Endothelial cell (in vitro differentiated cells): ENCODE measurements at regions not wholly inside any gene's neighbourhood (a gene's known extent, or its start where the extent isn't known, plus 50 kb on each side); places are given as distances from the start of the nearest gene placed in this dataset.

Source experiments
- DNase-seq: peaks from one replicate; pipeline ENCODE4 v3.0.0; 2021; ENCODE audit warnings: low spot score
- H3K27ac Mint-ChIP-seq: one replicate; pipeline ENCODE4 v1.8.0; 2021; ENCODE audit warnings: mixed read lengths, inconsistent platforms; ENCODE audit not compliant: unreplicated experiment
- H3K27me3 Mint-ChIP-seq: one replicate; pipeline ENCODE4 v1.8.0; 2021; ENCODE audit warnings: mild to moderate bottlenecking, moderate library complexity, mixed read lengths, inconsistent platforms; ENCODE audit not compliant: unreplicated experiment
- H3K36me3 Mint-ChIP-seq: one replicate; pipeline ENCODE4 v1.8.0; 2021; ENCODE audit warnings: mild to moderate bottlenecking, low read depth, mixed read lengths, inconsistent platforms; ENCODE audit not compliant: unreplicated experiment
- H3K4me1 Mint-ChIP-seq: one replicate; pipeline ENCODE4 v1.8.0; 2021; ENCODE audit warnings: mild to moderate bottlenecking, mixed read lengths, inconsistent platforms; ENCODE audit not compliant: unreplicated experiment
- H3K4me3 Mint-ChIP-seq: one replicate; pipeline ENCODE4 v1.8.0; 2021; ENCODE audit warnings: mild to moderate bottlenecking, mixed read lengths, inconsistent platforms; ENCODE audit not compliant: unreplicated experiment
- H3K9me3 Mint-ChIP-seq: one replicate; pipeline ENCODE4 v1.8.0; 2021; ENCODE audit warnings: mixed read lengths, inconsistent platforms; ENCODE audit not compliant: unreplicated experiment
- CTCF ChIP-seq: fragments of 200-600 bp; sonication (generic); IDR thresholded peaks from one replicate; pipeline ENCODE4 v1.5.0; 2021; ENCODE audit warnings: antibody characterized with exemption; ENCODE audit not compliant: unreplicated experiment

- no peaks in the 10 kb centered on the region for H3K27me3 Mint-ChIP-seq
- H3K36me3 Mint-ChIP-seq = no peaks in the 10 kb centered on the region
- no peaks in the 10 kb centered on the region for H3K9me3 Mint-ChIP-seq
- no peak for TF ChIP-seq CTCF
- H3K4me1 Mint-ChIP-seq = no peaks in the 10 kb centered on the region
- no peak overlapping the region for H3K27ac Mint-ChIP-seq
- DNase-seq = no peak
- no peak overlapping the region for H3K4me3 Mint-ChIP-seq
These were observed 464.4 kb downstream of the TRIML1 start for GRCh38 chr4:188603646-188604045.

GRCh38 chr4:188606635-188607034 is 467.4 kb downstream of the TRIML1 start:
- no peak for TF ChIP-seq CTCF
- H3K27me3 Mint-ChIP-seq = no peaks in the 10 kb centered on the region
- no peaks in the 10 kb centered on the region for H3K36me3 Mint-ChIP-seq

GRCh38 chr4:188611143-188611542 is 471.9 kb downstream of the TRIML1 start:
- no peaks in the 10 kb centered on the region for H3K4me1 Mint-ChIP-seq
- H3K36me3 Mint-ChIP-seq = no peaks in the 10 kb centered on the region
- H3K9me3 Mint-ChIP-seq = no peaks in the 10 kb centered on the region
- no peak overlapping the region for H3K27ac Mint-ChIP-seq
- no peak for TF ChIP-seq CTCF
- DNase-seq = no peak
- H3K4me3 Mint-ChIP-seq = no peak overlapping the region
- H3K27me3 Mint-ChIP-seq = no peaks in the 10 kb centered on the region

More at GRCh38 chr4:188606635-188607034, 467.4 kb downstream of the TRIML1 start:
- Mint-ChIP-seq H3K27ac (no peak overlapping the region), H3K4me3 (no peak overlapping the region), H3K4me1 (no peaks in the 10 kb centered on the region), H3K9me3 (no peaks in the 10 kb centered on the region)
- no peak for DNase-seq

- H3K36me3 Mint-ChIP-seq = no peaks in the 10 kb centered on the region
- peaks cover 4% of the 10 kb centered on the region for H3K27me3 Mint-ChIP-seq
- no peak for TF ChIP-seq CTCF
- no peaks in the 10 kb centered on the region for H3K9me3 Mint-ChIP-seq
- no peak for DNase-seq
- H3K4me1 Mint-ChIP-seq = no peaks in the 10 kb centered on the region
- no peak overlapping the region for H3K4me3 Mint-ChIP-seq
- H3K27ac Mint-ChIP-seq = no peak overlapping the region
These were observed 473.4 kb downstream of the TRIML1 start for GRCh38 chr4:188612659-188613058.

- Mint-ChIP-seq H3K36me3 (no peaks in the 10 kb centered on the region), H3K27me3 (peaks cover 4% of the 10 kb centered on the region), H3K4me3 (no peak overlapping the region), H3K4me1 (no peaks in the 10 kb centered on the region), H3K27ac (no peak overlapping the region), H3K9me3 (no peaks in the 10 kb centered on the region)
- no peak for DNase-seq
- no peak for TF ChIP-seq CTCF
These were observed 474.7 kb downstream of the TRIML1 start for GRCh38 chr4:188613976-188614375.
